ENCODE measurements at regions not wholly inside any gene's neighbourhood (a gene's known extent, or its start where the extent isn't known, plus 50 kb on each side); places are given as distances from the start of the nearest gene placed in this dataset.

- DNase-seq, result peak; percentile 28
These were observed 181.9 kb upstream of the DLGAP1 start for GRCh38 chr18:4636967-4637366.

DNA sequence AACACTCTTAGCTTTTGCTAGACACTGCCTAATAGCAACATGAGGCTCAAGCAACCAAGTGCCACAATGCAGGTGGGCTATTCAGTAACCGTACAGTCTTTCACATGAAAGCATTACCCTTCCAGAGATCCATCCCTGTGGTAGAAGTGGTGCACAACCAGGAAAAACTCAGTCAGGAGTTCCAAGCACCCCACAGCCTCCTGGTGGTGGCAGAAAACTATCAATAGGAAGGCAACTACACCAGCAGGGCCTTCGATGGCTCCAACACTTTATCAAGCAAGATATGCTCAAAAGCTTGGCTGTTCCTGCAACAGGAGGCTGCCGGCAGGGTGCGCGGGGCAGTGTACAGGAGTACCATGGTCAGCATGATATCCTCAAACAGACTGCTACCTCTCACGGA, 176.1 kb upstream of the DLGAP1 start:
- DNase-seq, result no peak

DNA sequence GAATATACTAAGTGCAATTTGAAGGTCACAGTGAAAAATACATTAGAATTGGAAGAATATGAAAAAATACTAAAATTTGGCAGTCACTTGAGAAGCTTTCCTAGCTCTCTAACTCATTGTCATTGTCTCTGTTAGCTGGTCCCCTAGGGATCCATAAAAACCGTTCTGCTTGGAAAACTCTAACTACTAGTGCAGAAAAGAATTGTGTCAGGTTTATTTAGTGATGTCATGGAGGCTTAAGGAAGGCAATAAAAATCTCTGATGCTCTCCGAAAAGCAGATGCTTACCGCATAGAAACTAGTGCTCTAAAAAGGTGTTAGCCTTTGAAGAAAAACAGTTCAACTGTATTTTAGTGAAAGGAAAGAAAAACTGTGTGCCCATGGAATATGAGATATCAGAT, 150.1 kb upstream of the DLGAP1 start:
- DNase-seq, result no peak

DNA sequence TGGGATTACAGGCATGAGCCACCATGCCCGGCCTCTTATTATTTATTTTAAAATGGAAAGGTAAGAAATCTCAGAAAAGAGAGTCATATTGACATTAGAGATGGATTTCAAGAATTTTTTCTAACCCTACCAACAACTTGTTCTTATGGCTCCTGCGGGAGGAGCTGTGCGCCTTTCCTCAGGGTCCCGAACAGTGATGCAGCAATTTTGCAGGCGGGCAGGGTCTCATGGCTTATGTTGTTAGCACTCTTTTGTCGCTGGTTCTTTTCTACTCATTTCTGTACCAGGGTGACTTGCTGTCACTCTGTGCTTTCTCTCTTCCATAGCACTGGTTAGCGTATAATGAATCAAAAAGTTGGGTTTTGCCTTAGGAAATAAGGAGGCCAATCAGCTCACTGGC, 148.8 kb upstream of the DLGAP1 start:
- DNase-seq, result no peak

DNA sequence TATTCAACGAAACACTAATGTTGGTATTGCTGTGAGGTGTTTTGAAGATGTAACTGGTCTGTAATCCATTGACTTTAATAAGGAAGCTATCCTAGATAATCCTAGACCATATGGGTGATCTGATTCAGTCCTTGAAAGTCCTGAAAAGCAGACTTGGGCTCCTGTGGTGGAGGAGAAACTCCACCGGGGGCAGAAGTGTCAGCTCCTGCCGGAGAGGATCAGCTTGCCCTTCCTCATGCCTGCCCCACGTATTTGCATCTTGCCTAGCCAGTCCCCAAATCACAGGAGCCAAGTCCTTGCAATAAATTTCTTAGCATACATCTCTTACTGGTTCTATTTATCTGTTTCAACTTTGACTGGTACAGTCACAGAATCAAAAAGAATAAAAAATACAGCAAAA, 144.2 kb upstream of the DLGAP1 start:
- DNase-seq, result no peak

GRCh38 chr18:4597301-4597700, 142.2 kb upstream of the DLGAP1 start:
- no peak for DNase-seq

GRCh38 chr18:4593895-4594294, 138.8 kb upstream of the DLGAP1 start:
- no peak for DNase-seq

DNA sequence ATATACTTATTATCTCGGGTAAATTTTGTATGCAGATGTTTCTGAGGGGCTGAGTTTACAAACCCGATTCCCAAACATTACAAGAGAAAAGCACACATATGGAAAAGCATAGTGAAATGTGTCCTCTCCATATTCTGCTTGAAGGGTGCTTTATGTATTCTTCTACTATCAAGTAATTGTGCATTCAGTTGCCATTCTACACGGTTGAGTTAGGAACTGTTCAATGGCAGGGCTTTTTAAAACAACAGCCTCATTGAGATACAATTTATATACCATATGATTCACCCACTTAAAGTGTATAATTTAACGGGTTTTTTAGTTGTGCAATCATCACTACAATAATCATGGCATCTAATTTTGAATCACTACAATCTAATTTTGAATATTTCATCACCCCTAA, 138.4 kb upstream of the DLGAP1 start:
- no peak for DNase-seq

- no peak for DNase-seq
These were observed 134.1 kb upstream of the DLGAP1 start for GRCh38 chr18:4589056-4589800.

DNA sequence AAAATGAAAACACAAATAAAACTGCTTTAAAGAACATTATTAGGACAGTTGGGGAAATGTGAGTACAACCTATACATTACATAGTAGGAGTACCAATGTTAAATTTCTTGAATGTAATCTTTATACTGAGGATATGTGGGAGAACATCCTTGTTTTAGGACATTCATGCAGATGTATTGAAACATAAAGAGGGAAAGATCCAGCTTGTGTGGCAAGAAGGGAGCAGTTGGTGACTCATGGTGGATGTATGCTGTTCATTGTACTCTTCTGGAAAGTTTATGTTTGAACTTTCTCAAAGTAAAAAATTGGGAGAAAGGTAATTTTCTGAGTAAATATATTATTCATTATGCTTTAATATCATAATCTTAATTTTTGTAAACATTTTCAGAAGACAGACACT, 132.1 kb upstream of the DLGAP1 start:
- DNase-seq, result no peak

DNA sequence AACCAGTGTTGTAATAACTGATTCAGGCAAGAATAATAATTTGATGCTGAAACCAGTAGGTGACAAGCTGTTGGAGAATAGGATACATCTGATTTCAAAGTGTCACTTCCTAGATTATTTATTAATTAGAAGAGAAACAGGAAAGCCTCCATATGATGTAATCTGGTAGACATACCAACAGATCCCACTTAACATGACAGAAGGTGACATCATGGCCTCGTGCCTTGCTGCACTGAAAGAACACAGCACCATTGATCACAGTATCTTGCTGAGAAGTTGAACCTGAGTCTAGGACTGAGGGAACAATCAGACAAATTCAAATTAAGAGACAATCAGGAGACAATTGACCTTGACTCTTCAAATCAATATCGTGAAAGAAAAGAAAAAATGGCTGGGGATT, 131.6 kb upstream of the DLGAP1 start:
- no peak for DNase-seq

GRCh38 chr18:4582431-4583335, 127.6 kb upstream of the DLGAP1 start:
- no peak for DNase-seq

DNA sequence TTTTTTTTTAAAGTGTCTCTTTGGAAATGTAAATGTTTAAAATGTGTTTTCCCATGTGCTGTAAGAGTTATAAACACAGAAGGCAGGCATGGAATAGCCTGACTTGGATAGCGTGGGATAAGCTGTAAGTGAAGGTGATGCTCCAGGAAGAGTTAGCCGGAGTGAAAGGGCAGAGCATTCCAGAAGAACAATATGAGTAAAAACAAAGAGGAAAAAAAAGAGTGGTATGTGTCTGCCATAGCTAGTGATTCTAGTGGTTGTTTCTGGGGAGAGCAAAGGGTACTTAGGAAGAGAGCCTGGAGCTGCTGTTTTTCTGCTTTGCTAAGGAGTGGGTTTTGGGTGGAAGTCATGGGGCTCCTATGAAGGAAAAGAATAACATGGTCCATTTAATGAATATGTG, 126.9 kb upstream of the DLGAP1 start:
- no peak for DNase-seq

DNA sequence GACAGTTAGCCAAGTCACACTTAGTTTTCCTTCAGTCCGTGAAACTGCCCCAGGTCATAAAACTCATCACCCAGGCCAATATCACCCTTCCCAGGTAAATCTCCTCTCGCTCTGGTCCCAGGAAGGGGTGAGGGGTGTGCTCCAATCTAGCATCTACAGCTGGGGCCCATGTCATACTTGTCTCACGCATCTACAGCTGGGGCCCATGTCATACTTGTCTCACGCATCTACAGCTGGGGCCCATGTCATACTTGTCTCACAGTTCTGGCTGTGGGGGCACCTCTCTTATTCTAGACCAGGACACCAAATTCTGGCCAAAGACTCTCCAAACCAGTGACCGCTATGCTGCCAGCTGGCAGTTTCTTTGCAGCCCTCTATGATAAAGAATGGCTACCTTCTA, 123.3 kb upstream of the DLGAP1 start:
- DNase-seq, result no peak

DNA sequence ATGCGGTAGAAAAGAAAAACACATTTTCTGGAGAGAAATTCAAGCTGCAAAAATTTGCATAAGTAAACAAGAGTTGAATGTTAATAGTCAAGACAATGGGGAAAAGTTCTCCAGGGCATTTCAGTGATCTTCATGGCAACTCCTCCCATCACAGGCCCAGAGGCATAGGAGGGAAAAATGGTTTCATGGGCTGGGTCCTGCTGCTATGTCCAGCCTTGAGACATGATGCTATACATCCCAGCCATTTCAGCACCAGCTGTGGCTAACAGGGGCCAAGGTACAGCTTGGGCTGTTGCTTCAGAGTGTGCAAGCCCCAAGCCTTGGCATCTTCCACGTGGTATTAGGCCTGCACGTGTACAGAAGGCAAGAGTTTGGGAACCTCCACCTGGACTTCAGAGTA, 118.6 kb upstream of the DLGAP1 start:
- no peak for DNase-seq

DNA sequence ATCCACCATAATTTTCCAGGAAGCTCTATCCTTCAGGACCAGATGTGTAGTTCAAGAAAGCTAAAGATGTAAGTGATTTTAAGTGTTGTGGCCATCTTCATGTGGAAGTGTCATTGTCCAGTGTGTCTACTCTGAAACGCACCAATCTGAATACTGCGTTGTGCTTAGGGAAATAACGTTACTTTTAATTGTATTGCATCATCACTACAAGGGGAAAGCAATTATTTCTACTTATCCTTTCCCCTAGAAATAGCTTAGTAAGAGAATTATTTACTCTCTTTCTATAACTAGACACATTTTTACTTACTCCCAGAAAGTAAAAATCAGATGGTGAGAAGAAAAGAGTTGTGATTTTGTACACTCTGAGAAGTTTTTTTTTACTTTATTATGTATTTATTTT, 102.4 kb upstream of the DLGAP1 start:
- DNase-seq, result no peak

- DNase-seq, result no peak
These were observed 95.9 kb upstream of the DLGAP1 start for GRCh38 chr18:4551001-4551360.

GRCh38 chr18:4549164-4549872, 94.2 kb upstream of the DLGAP1 start:
- no peak for DNase-seq

GRCh38 chr18:4547126-4547525, 92.0 kb upstream of the DLGAP1 start:
- no peak for DNase-seq

GRCh38 chr18:4544142-4544541, 89.0 kb upstream of the DLGAP1 start:
- no peak for DNase-seq

- DNase-seq, result no peak
These were observed 88.6 kb upstream of the DLGAP1 start for GRCh38 chr18:4543711-4544110.

DNA sequence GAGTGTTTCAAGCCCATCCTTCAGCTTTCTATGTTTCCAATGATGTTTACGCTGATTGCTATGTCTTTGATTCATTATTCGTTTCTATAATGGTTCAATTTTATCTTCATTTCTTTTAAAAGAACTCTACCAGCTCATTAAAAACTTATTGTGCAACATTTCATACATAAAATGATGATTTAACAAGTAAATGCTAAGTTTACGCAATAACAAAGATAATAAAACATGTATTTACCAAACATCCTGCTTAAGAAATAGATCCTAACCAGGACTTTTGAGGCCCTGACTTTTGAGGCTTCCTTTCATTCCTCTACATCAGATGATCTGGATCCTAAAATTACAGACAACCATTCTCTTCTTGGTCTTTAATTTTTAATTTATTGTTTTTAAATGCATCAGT, 86.5 kb upstream of the DLGAP1 start:
- DNase-seq, result no peak

GRCh38 chr18:4536447-4536846, 81.3 kb upstream of the DLGAP1 start:
- DNase-seq, result no peak

GRCh38 chr18:4528405-4528804, 73.3 kb upstream of the DLGAP1 start:
- DNase-seq, result no peak

All from right hindlimb (tissue), 1 donor.